ENCODE measurements at regions not wholly inside any gene's neighbourhood (a gene's known extent, or its start where the extent isn't known, plus 50 kb on each side); places are given as distances from the start of the nearest gene placed in this dataset.
"Not testable (repeated sequence)": the region's sequence is repeated elsewhere in the genome, so short reads cannot be mapped to it uniquely, and the experiment has no call there.

GRCh38 chr12:128089961-128090360 is 177.0 kb upstream of the TMEM132C start:
- Histone ChIP-seq H3K36me3 (ENCODE audit: control insufficient read depth, insufficient read depth, low read length) (no peaks in the 10 kb centered on the region), H3K27me3 (replicated peaks; ENCODE audit: control insufficient read depth, insufficient read depth, low read length, poor library complexity, severe bottlenecking) (no peaks in the 10 kb centered on the region), H3K4me1 (ENCODE audit: control insufficient read depth, insufficient read depth, low read length, poor library complexity, severe bottlenecking) (no peaks in the 10 kb centered on the region), H3K4me3 (ENCODE audit: insufficient read depth, low read depth, low read length, poor library complexity, severe bottlenecking) (no peak overlapping the region), H3K27ac (ENCODE audit: insufficient read depth, low read length, poor library complexity, severe bottlenecking) (no peak overlapping the region), H3K9me3 (ENCODE audit: control insufficient read depth, low read length) (no peaks in the 10 kb centered on the region)
- no peak for DNase-seq

DNA sequence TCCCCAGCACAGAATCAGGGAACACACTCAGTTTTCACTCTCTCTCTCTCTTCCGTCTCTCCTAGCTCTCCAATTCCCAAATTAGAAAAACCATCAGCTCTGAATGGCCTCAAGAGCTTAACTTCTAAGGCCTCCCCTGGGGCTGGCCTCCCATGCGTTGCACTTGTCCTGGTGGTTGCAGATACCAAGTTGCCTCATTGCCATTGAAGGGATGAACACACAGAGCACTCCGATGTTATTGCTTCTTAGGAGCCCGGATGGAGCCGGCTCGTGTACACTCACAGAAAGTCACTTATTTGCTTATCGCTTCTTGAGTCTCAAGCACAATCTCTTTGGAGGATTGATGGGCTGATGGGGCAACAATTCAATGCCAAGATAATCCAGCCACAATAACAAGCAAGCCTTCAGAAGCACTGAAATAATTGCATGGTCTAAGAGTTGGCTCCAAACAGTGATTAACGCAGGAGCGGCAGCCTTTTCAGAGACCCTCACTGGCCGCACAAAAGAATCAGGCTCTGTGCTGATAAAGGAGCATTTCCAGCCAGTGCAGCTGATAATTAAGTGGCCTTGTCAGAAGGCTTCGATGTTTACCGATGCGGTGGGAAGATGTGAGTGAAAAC is 175.8 kb upstream of the TMEM132C start:
- Histone ChIP-seq H3K27ac (ENCODE audit: insufficient read depth, low read length, poor library complexity, severe bottlenecking) (no peak overlapping the region), H3K4me3 (ENCODE audit: insufficient read depth, low read depth, low read length, poor library complexity, severe bottlenecking) (no peak overlapping the region), H3K9me3 (ENCODE audit: control insufficient read depth, low read length) (no peaks in the 10 kb centered on the region), H3K27me3 (replicated peaks; ENCODE audit: control insufficient read depth, insufficient read depth, low read length, poor library complexity, severe bottlenecking) (no peaks in the 10 kb centered on the region), H3K4me1 (ENCODE audit: control insufficient read depth, insufficient read depth, low read length, poor library complexity, severe bottlenecking) (no peaks in the 10 kb centered on the region), H3K36me3 (ENCODE audit: control insufficient read depth, insufficient read depth, low read length) (no peaks in the 10 kb centered on the region)
- DNase-seq = no peak

DNA sequence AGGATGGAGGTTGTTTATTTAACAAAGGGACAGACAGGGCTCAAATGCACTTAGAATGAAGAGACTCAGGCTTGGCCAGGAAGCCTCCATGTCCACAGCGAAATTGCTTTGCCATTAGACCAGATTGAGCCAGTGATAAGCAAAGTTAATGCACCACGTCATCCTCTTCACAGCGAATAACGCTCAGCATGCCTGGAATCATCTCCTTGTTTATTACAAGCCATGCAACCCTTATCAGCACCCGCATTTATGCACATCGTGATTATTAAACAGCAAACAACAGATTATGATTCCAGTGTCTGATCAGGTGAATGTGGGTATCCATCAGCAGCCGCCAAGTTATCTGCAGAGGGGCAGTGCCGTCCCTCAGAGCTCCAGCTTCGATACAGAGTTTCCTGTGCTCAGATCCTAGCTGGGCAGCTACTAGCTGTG is 175.0 kb upstream of the TMEM132C start:
- H3K9me3 ChIP-seq (ENCODE audit: control insufficient read depth, low read length) = no peaks in the 10 kb centered on the region
- H3K27me3 ChIP-seq (replicated peaks; ENCODE audit: control insufficient read depth, insufficient read depth, low read length, poor library complexity, severe bottlenecking) = no peaks in the 10 kb centered on the region
- no peak overlapping the region for H3K27ac ChIP-seq (ENCODE audit: insufficient read depth, low read length, poor library complexity, severe bottlenecking)

GRCh38 chr12:128098730-128099129 is 168.2 kb upstream of the TMEM132C start:
- no peak overlapping the region for H3K4me3 ChIP-seq (ENCODE audit: insufficient read depth, low read depth, low read length, poor library complexity, severe bottlenecking)
- H3K27me3 ChIP-seq (replicated peaks; ENCODE audit: control insufficient read depth, insufficient read depth, low read length, poor library complexity, severe bottlenecking) = no peaks in the 10 kb centered on the region
- H3K4me1 ChIP-seq (ENCODE audit: control insufficient read depth, insufficient read depth, low read length, poor library complexity, severe bottlenecking) = no peaks in the 10 kb centered on the region
- H3K36me3 ChIP-seq (ENCODE audit: control insufficient read depth, insufficient read depth, low read length) = no peaks in the 10 kb centered on the region
- H3K9me3 ChIP-seq (ENCODE audit: control insufficient read depth, low read length) = no peaks in the 10 kb centered on the region
- no peak for DNase-seq
- no peak overlapping the region for H3K27ac ChIP-seq (ENCODE audit: insufficient read depth, low read length, poor library complexity, severe bottlenecking)

More for the DNA sequence above, 175.0 kb upstream of the TMEM132C start:
- Histone ChIP-seq H3K36me3 (ENCODE audit: control insufficient read depth, insufficient read depth, low read length) (no peaks in the 10 kb centered on the region), H3K4me3 (ENCODE audit: insufficient read depth, low read depth, low read length, poor library complexity, severe bottlenecking) (no peak overlapping the region), H3K4me1 (ENCODE audit: control insufficient read depth, insufficient read depth, low read length, poor library complexity, severe bottlenecking) (no peaks in the 10 kb centered on the region)
- no peak for DNase-seq

GRCh38 chr12:128103152-128103551 is 163.8 kb upstream of the TMEM132C start:
- Histone ChIP-seq H3K36me3 (ENCODE audit: control insufficient read depth, insufficient read depth, low read length) (no peaks in the 10 kb centered on the region), H3K9me3 (ENCODE audit: control insufficient read depth, low read length) (no peaks in the 10 kb centered on the region), H3K4me1 (ENCODE audit: control insufficient read depth, insufficient read depth, low read length, poor library complexity, severe bottlenecking) (no peaks in the 10 kb centered on the region), H3K27ac (ENCODE audit: insufficient read depth, low read length, poor library complexity, severe bottlenecking) (no peak overlapping the region), H3K4me3 (ENCODE audit: insufficient read depth, low read depth, low read length, poor library complexity, severe bottlenecking) (no peak overlapping the region), H3K27me3 (replicated peaks; ENCODE audit: control insufficient read depth, insufficient read depth, low read length, poor library complexity, severe bottlenecking) (no peaks in the 10 kb centered on the region)
- no peak for DNase-seq

GRCh38 chr12:128109236-128109635 is 157.7 kb upstream of the TMEM132C start:
- no peak overlapping the region for H3K4me3 ChIP-seq (ENCODE audit: insufficient read depth, low read depth, low read length, poor library complexity, severe bottlenecking)
- H3K27ac ChIP-seq (ENCODE audit: insufficient read depth, low read length, poor library complexity, severe bottlenecking) = no peak overlapping the region
- no peaks in the 10 kb centered on the region for H3K4me1 ChIP-seq (ENCODE audit: control insufficient read depth, insufficient read depth, low read length, poor library complexity, severe bottlenecking)
- no peak for DNase-seq
- no peaks in the 10 kb centered on the region for H3K9me3 ChIP-seq (ENCODE audit: control insufficient read depth, low read length)
- H3K36me3 ChIP-seq (ENCODE audit: control insufficient read depth, insufficient read depth, low read length) = no peaks in the 10 kb centered on the region
- no peaks in the 10 kb centered on the region for H3K27me3 ChIP-seq (replicated peaks; ENCODE audit: control insufficient read depth, insufficient read depth, low read length, poor library complexity, severe bottlenecking)

GRCh38 chr12:128109636-128110035 is 157.3 kb upstream of the TMEM132C start:
- no peaks in the 10 kb centered on the region for H3K27me3 ChIP-seq (replicated peaks; ENCODE audit: control insufficient read depth, insufficient read depth, low read length, poor library complexity, severe bottlenecking)
- no peak overlapping the region for H3K4me3 ChIP-seq (ENCODE audit: insufficient read depth, low read depth, low read length, poor library complexity, severe bottlenecking)
- DNase-seq = no peak
- no peaks in the 10 kb centered on the region for H3K4me1 ChIP-seq (ENCODE audit: control insufficient read depth, insufficient read depth, low read length, poor library complexity, severe bottlenecking)
- H3K27ac ChIP-seq (ENCODE audit: insufficient read depth, low read length, poor library complexity, severe bottlenecking) = no peak overlapping the region
- no peaks in the 10 kb centered on the region for H3K36me3 ChIP-seq (ENCODE audit: control insufficient read depth, insufficient read depth, low read length)
- H3K9me3 ChIP-seq (ENCODE audit: control insufficient read depth, low read length) = no peaks in the 10 kb centered on the region

GRCh38 chr12:128111333-128111732 is 155.6 kb upstream of the TMEM132C start:
- no peaks in the 10 kb centered on the region for H3K9me3 ChIP-seq (ENCODE audit: control insufficient read depth, low read length)
- no peaks in the 10 kb centered on the region for H3K4me1 ChIP-seq (ENCODE audit: control insufficient read depth, insufficient read depth, low read length, poor library complexity, severe bottlenecking)
- H3K27me3 ChIP-seq (replicated peaks; ENCODE audit: control insufficient read depth, insufficient read depth, low read length, poor library complexity, severe bottlenecking) = no peaks in the 10 kb centered on the region
- DNase-seq = no peak
- H3K36me3 ChIP-seq (ENCODE audit: control insufficient read depth, insufficient read depth, low read length) = no peaks in the 10 kb centered on the region
- no peak overlapping the region for H3K27ac ChIP-seq (ENCODE audit: insufficient read depth, low read length, poor library complexity, severe bottlenecking)
- no peak overlapping the region for H3K4me3 ChIP-seq (ENCODE audit: insufficient read depth, low read depth, low read length, poor library complexity, severe bottlenecking)

GRCh38 chr12:128111951-128112350 is 155.0 kb upstream of the TMEM132C start:
- no peaks in the 10 kb centered on the region for H3K4me1 ChIP-seq (ENCODE audit: control insufficient read depth, insufficient read depth, low read length, poor library complexity, severe bottlenecking)
- no peaks in the 10 kb centered on the region for H3K9me3 ChIP-seq (ENCODE audit: control insufficient read depth, low read length)
- H3K36me3 ChIP-seq (ENCODE audit: control insufficient read depth, insufficient read depth, low read length) = no peaks in the 10 kb centered on the region
- DNase-seq = no peak
- H3K4me3 ChIP-seq (ENCODE audit: insufficient read depth, low read depth, low read length, poor library complexity, severe bottlenecking) = no peak overlapping the region
- no peaks in the 10 kb centered on the region for H3K27me3 ChIP-seq (replicated peaks; ENCODE audit: control insufficient read depth, insufficient read depth, low read length, poor library complexity, severe bottlenecking)
- no peak overlapping the region for H3K27ac ChIP-seq (ENCODE audit: insufficient read depth, low read length, poor library complexity, severe bottlenecking)

- not testable (repeated sequence) for H3K27ac ChIP-seq (ENCODE audit: insufficient read depth, low read length, poor library complexity, severe bottlenecking); H3K4me1 ChIP-seq (ENCODE audit: control insufficient read depth, insufficient read depth, low read length, poor library complexity, severe bottlenecking); H3K4me3 ChIP-seq (ENCODE audit: insufficient read depth, low read depth, low read length, poor library complexity, severe bottlenecking); H3K9me3 ChIP-seq (ENCODE audit: control insufficient read depth, low read length); H3K27me3 ChIP-seq (replicated peaks; ENCODE audit: control insufficient read depth, insufficient read depth, low read length, poor library complexity, severe bottlenecking); H3K36me3 ChIP-seq (ENCODE audit: control insufficient read depth, insufficient read depth, low read length); DNase-seq
Measured at GRCh38 chr12:128113250-128113649, 153.7 kb upstream of the TMEM132C start.

Data from effector memory CD4-positive, alpha-beta T cell (primary cell).